Calu3 (cell line): ENCODE measurements at regions not wholly inside any gene's neighbourhood (a gene's known extent, or its start where the extent isn't known, plus 50 kb on each side); places are given as distances from the start of the nearest gene placed in this dataset.

Experiments
- BruUV-seq: library from RNA; stranded (reverse); fragments of 400-500 nt; replicated peaks from 2 replicates; lab custom pipeline; 2021; lab: Mats Ljungman, UMichigan
- CTCF ChIA-PET: fragments of 300-600 bp; sonication (Branson Sonifier 250); formaldehyde crosslinking; loops from one replicate; lab custom pipeline; 2022; ENCODE audit warnings: antibody characterized with exemption; lab: Charles Lee
- DNase-seq: peaks from one replicate; pipeline ENCODE4 v3.0.0; 2022
- H3K27ac Mint-ChIP-seq: one replicate; pipeline ENCODE4 v1.8.0; 2022; ENCODE audit warnings: mixed read lengths; ENCODE audit not compliant: unreplicated experiment
- H3K27me3 Mint-ChIP-seq: one replicate; pipeline ENCODE4 v1.8.0; 2022; ENCODE audit warnings: mixed read lengths; ENCODE audit not compliant: unreplicated experiment
- H3K36me3 Mint-ChIP-seq: one replicate; pipeline ENCODE4 v1.8.0; 2022; ENCODE audit warnings: mild to moderate bottlenecking, moderate library complexity, mixed read lengths; ENCODE audit not compliant: insufficient read depth, unreplicated experiment
- H3K4me1 Mint-ChIP-seq: one replicate; pipeline ENCODE4 v1.8.0; 2022; ENCODE audit warnings: mild to moderate bottlenecking, low read depth, mixed read lengths; ENCODE audit not compliant: unreplicated experiment
- H3K4me3 Mint-ChIP-seq: one replicate; pipeline ENCODE4 v1.8.0; 2022; ENCODE audit warnings: mild to moderate bottlenecking, low read depth, moderate library complexity, mixed read lengths; ENCODE audit not compliant: unreplicated experiment
- H3K9me3 Mint-ChIP-seq: one replicate; pipeline ENCODE4 v1.8.0; 2022; ENCODE audit warnings: low read depth, mixed read lengths; ENCODE audit not compliant: unreplicated experiment
- intact Hi-C: fragments of 100-400 bp; cut with micrococcal nuclease; formaldehyde crosslinking; loops from one replicate; pipeline ENCODE4 v1.10.0; 2022; ENCODE audit not compliant: unreplicated experiment
- TF ChIP-seq, protein P1 (sequence below): fragments of 200-600 bp; IDR thresholded peaks from one replicate; pipeline ENCODE4 v1.8.0; 2022; ENCODE audit warnings: antibody characterized with exemption; ENCODE audit not compliant: unreplicated experiment

- CTCF ChIA-PET, result no interaction called here
- no TSS peak for BruUV-seq
- Mint-ChIP-seq H3K27ac (no peak overlapping the region), H3K27me3 (peaks cover 63% of the 10 kb centered on the region), H3K4me1 (no peaks in the 10 kb centered on the region), H3K4me3 (no peak overlapping the region), H3K9me3 (no peaks in the 10 kb centered on the region), H3K36me3 (no peaks in the 10 kb centered on the region)
- intact Hi-C loops, result no loop called here
- DNase-seq, result no peak
- TF ChIP-seq, protein P1, sequence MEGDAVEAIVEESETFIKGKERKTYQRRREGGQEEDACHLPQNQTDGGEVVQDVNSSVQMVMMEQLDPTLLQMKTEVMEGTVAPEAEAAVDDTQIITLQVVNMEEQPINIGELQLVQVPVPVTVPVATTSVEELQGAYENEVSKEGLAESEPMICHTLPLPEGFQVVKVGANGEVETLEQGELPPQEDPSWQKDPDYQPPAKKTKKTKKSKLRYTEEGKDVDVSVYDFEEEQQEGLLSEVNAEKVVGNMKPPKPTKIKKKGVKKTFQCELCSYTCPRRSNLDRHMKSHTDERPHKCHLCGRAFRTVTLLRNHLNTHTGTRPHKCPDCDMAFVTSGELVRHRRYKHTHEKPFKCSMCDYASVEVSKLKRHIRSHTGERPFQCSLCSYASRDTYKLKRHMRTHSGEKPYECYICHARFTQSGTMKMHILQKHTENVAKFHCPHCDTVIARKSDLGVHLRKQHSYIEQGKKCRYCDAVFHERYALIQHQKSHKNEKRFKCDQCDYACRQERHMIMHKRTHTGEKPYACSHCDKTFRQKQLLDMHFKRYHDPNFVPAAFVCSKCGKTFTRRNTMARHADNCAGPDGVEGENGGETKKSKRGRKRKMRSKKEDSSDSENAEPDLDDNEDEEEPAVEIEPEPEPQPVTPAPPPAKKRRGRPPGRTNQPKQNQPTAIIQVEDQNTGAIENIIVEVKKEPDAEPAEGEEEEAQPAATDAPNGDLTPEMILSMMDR, result no peak
Measured at GRCh38 chr16:48047720-48048119, 108.1 kb downstream of the ABCC12 start.

- no peak for DNase-seq
- CTCF ChIA-PET, result interaction anchor here (0.7 kb wide), 1 partner anchor 44 kb away, joined by 7 read pairs; no protein-coding TSS in a partner anchor
- no TSS peak for BruUV-seq
- Mint-ChIP-seq H3K27ac (no peak overlapping the region), H3K9me3 (no peaks in the 10 kb centered on the region), H3K4me3 (no peak overlapping the region), H3K4me1 (no peaks in the 10 kb centered on the region), H3K27me3 (peaks cover 58% of the 10 kb centered on the region), H3K36me3 (no peaks in the 10 kb centered on the region)
- intact Hi-C loops, result no loop called here
- TF ChIP-seq, protein P1, result no peak
Measured at GRCh38 chr16:48047241-48047640, 108.6 kb downstream of the ABCC12 start.

DNA sequence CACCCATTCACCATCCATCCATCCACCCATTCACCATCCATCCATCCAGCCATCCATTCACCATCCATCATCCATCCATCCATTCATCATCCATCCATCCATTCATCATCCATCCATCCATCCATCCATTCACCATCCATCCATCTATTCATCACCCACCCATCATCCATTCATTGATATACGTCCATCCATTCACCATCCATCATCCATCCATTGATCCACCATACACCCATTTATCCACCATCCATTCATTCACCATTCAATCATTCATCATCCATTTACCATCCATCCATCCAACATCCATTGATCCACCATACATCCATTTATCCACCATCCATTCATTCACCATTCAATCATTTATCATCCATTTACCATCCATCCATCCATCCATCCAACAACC is 111.7 kb downstream of the ABCC12 start:
- Mint-ChIP-seq H3K27ac (no peak overlapping the region), H3K4me3 (no peak overlapping the region), H3K4me1 (no peaks in the 10 kb centered on the region), H3K36me3 (no peaks in the 10 kb centered on the region), H3K9me3 (no peaks in the 10 kb centered on the region), H3K27me3 (peaks cover 27% of the 10 kb centered on the region)
- DNase-seq, result no peak
- BruUV-seq, result no TSS peak
- TF ChIP-seq, protein P1, result no peak
- CTCF ChIA-PET, result no interaction called here
- intact Hi-C loops, result no loop called here

DNA sequence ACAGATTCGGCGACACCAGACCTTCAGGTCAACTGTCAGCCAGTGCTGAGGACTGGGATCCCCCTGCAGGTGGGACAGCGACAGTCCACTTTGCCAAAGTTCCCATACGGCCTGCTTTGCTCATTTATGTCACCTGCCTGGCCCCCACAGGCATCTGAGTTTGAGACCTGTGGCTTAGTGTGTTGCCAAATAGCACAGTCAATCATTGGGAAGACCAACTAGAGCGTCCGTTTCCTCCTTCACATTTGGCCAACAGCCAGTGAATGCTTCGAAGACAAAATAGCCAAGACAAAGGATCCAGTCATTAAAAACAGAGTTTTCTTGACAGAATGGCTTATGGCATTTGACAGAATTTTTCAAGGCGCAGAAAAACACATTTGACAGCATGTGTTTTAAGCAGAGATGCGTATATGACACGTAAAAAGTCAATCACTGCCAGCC is 113.8 kb downstream of the ABCC12 start:
- no peak overlapping the region for H3K27ac Mint-ChIP-seq
- no peaks in the 10 kb centered on the region for H3K4me1 Mint-ChIP-seq
- peak; percentile 27 for DNase-seq

More for the DNA sequence above, 113.8 kb downstream of the ABCC12 start:
- BruUV-seq, result no TSS peak
- intact Hi-C loops, result no loop called here
- H3K9me3 Mint-ChIP-seq, result no peaks in the 10 kb centered on the region
- CTCF ChIA-PET, result interaction anchor here (0.9 kb wide), 1 partner anchor 123 kb away, joined by 3 read pairs; no protein-coding TSS in a partner anchor
- TF ChIP-seq, protein P1, result no peak
- H3K4me3 Mint-ChIP-seq, result no peak overlapping the region
- H3K27me3 Mint-ChIP-seq, result peaks cover 20% of the 10 kb centered on the region
- no peaks in the 10 kb centered on the region for H3K36me3 Mint-ChIP-seq
